GM18507 (cell line): ENCODE measurements at regions not wholly inside any gene's neighbourhood (a gene's known extent, or its start where the extent isn't known, plus 50 kb on each side); places are given as distances from the start of the nearest gene placed in this dataset.
A peak's percentile ranks its signal among the peaks of the same experiment; 100 is the strongest.
"Not testable (repeated sequence)": the region's sequence is repeated elsewhere in the genome, so short reads cannot be mapped to it uniquely, and the experiment has no call there.

ENCODE experiments used
- DNase-seq: peaks from one replicate; pipeline ENCODE4 v3.0.0; 2011; ENCODE audit warnings: low read depth; ENCODE audit not compliant: insufficient read length; ENCODE audit errors: extremely low spot score
- FAIRE-seq: peaks from 2 replicates; lab custom pipeline; 2011; peaks lifted over from hg19 to GRCh38; lab: Jason Lieb, UNC

DNA sequence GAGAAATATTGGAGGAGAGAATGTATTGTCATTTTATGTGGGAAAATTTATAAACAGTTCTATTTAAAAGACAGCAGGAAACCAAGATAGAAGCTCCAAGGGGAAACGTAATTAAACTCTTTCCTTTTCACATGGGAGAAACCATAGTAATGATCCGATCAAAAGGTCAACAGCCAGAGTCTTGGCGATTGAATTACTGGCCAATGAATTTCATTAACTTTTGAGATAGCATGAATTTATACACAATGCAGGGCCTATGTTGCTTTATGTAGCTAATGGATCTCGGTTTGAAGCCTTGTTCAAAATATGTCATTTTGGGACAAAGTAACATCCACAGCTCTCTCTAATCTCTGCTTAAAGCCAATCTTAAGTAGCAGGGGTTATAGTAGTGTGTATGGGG lies 897.5 kb upstream of the NDST4 start:
- FAIRE-seq (no peak), DNase-seq (no peak)

DNA sequence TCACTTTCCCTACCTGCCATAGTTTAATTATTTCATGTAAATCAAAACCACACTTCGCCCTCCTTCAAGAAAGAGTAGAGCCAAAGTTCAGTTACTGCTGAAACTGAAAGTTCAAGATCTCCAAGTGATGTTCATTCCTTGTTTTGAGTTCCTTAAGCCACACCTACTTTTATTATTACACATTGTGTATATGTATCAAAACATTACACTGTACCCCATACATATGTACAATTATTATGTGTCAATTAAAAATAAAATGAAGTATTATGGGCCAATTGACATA lies 892.3 kb upstream of the NDST4 start:
- FAIRE-seq (peak; percentile 33), DNase-seq (no peak)

DNA sequence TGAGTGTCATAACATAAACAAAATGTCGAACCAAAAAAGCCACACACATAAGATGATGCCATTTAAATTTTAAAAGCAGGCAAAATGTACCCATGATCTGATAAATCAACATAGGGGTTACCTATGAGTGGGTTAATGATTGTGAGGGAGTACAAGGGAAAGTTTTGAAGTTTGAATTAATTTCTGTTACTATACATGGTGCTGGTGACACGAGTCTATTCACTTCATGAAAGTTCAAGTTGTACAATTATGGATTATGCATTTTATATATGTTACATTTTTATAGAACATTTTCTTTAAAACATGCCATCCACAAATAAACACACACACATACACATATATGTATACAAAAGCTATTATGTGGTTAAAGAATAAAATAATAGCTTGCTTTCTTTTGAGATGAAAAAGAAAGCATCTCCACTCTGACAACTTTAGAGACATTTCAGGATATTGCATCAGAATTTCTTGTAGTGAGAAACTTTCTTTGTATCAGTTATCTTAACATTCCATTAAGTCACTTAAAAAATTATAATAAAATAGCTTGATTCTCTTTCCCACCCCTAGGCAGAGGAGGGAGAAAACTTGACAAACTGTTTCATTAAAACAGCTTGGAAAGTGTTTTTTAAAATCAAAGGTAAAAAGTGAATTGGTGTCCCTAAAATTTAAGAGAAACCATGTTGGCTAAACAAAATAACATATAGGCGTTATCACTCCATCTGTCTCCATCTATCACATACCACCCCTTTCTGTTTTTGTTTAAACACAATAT lies 891.8 kb upstream of the NDST4 start:
- FAIRE-seq (no peak), DNase-seq (no peak)

DNA sequence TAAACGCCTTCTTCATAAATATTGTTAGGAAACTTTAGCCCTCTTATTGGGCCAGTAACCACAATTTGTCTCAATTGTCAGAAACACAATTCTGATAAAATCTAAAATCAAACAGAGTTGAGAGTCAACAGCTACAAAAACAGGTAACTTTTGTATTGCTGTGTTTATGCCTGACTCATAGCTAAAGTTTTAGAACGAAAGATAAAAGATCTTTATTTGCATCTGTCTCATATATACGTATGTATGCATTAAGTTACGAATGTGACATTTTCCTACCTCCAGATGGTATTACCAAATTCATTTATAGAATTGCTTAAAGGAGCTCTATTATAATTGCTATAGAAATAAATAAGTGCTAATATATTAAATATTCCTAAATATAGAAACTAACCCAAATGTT lies 887.9 kb upstream of the NDST4 start:
- no peak for FAIRE-seq
- no peak for DNase-seq

DNA sequence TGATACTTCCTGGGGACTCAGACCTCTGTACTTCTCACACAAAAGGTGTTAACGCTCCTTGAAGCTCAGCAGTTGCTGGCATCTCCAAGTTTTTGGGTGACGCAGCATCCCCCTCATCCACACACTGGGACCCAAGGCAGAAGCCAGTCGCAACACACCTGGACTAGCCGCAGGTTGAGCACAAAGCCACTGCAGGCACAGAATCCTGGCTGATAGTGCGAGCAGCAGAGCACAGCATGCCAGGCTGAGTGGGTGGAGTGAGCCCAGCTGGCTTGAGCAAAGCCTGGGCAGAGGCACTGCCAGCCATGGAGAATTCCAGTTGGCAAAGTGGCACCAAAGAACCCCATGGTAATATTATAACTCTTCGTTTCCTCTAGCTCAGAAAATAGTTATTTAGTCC lies 873.2 kb upstream of the NDST4 start:
- FAIRE-seq (no peak), DNase-seq (no peak)

DNA sequence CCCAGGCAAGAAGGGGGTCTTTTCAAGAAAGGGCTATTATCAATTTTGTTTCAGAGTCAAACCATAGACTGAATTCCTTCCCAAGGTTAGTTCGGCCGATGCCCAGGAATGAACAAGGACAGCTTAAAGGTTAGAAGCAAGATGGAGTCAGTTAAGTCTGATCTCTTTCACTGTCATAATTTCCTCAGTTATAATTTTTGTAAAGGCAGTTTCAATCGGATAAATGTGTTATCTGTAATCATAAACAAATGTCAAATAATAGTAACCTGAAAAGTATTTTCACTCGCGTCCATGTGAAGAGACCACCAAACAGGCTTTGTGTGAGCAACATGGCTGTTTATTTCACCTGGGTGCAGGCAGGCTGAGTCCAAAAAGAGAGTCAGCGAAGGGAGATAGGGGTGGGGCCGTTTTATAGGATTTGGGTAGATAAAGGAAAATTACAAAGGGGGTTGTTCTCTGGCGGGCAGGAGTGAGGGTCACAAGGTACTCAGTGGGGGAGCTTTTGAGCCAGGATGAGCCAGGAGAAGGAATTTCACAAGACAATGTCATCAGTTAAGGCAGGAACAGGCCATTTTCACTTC lies 862.1 kb upstream of the NDST4 start:
- DNase-seq, FAIRE-seq: not testable (repeated sequence)

DNA sequence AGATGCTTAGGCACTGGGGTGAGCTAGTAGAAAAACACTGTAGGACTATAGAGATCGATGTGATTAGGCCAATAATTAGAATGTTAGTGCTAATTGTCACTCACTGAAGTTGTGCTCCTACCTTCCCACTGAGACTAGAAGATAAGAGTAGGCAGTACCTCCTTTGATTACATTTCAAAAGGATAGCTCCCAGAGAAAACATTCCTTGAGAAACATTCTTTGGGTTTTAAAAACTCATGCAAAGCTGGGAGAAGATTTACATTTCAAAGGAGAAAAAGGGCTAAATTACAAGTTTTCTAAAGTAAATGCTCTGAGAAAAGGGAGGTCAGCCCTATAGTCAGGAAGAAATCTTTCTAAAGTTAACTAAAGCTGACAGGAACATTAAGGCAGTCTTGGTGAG lies 860.3 kb upstream of the NDST4 start:
- FAIRE-seq: peak; percentile 21
- no peak for DNase-seq

DNA sequence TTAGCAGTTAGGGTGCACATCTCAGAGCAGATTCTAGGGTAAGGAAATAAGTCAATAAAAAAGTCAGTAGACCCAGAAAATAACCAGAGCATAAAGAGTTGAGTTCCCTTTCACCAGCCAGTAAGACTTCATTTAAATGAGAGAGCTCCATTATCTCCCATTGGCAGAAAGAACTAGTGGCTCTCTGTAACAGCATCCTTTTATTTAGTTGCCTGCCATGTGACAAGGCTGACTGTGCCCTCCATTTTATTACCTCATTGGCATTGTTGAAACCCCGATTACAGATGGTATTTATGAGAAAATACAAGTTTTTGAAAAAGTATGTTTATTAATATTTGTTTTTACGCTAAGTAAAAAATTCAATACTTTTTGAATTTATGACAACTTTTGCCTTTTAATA lies 859.5 kb upstream of the NDST4 start:
- DNase-seq (no peak), FAIRE-seq (no peak)

DNA sequence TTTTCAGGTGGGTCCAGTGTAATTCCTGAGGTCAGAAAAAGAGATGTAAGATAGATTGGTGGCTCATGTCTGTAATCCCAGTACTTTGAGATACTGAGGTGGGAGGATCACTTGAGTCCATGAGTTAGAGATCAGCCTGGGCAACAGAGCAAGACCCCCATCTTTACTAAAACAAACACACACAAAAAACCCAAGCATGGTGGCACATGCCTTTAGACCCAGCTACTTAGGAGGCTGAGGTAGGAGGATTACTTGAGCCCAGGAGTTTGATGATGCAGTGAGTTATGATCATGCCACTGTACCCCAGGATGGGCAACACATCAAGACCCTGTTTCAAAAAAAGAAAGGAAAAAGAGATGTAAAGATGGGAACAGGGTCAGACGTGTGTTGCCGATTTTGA lies 857.4 kb upstream of the NDST4 start:
- no peak for FAIRE-seq
- DNase-seq: no peak

DNA sequence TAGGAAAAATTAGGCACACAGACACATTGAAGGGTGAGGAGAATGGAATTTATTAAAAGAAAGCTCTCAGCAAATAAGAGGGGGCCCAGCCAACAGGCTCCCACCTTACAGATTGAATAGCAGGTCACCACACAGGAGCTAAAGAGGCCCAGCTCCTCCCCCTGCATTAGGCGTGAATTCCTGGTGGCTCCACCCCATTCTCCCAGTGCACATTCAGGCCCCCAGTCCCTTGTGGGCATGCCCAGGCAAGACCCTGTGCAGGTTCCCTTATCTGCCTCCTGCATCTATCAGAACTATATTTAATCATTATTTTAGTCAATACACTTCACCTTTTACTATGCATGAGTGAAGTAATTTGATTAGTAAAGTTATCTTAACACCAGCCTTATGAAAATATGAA lies 856.3 kb upstream of the NDST4 start:
- FAIRE-seq (no peak), DNase-seq (no peak)

DNA sequence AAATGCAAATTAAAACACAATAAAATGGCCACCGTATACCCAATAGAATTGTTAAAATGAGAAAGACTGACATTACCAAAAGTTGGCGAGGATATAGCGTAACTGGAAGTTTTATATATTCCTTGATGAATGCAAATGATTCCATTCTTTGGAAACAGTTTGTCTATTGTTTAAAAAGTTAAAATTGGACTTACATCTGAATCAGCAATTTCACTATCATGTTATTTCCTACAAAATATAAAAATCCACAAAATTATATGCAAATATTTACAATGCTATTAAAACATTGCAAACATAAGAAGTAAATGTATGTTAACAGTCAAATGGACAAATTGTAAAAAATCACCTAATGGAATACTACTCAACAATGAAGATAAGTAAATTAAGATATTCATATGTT lies 852.2 kb upstream of the NDST4 start:
- DNase-seq: no peak
- no peak for FAIRE-seq

DNA sequence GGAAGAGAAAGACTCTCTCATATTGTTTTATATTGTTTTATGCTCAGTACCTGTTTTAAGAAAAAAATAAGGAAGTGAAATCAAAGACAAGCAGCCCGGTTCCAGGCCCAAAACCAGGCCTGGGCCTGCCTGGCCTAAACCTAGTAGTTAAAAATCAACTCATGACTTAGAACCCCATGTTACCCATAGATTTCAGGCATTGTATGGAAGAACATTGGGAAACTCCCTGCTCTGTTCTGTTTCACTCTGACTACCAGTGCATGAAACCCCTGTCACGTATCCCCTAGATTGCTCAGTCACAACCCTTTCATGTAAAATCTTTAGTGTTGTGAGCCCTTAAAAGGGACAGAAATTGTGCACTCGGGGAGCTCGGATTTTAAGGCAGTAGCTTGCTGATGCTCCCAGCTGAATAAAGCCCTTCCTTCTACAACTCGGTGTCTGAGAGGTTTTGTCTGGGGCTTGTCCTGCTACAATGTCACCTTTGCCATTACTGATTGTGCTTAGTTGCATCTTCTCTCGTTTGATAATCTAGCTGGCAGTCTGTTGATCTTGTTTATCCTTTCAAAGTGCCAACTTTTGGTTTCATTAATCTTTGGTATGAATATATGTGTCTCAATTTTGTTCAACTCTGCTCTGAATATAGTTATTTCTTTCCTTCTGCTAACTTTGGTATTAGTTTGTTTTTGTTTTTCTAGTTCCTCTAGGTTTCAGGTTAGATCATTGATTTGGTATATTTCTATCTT lies 842.8 kb upstream of the NDST4 start:
- not testable (repeated sequence) for DNase-seq

DNA sequence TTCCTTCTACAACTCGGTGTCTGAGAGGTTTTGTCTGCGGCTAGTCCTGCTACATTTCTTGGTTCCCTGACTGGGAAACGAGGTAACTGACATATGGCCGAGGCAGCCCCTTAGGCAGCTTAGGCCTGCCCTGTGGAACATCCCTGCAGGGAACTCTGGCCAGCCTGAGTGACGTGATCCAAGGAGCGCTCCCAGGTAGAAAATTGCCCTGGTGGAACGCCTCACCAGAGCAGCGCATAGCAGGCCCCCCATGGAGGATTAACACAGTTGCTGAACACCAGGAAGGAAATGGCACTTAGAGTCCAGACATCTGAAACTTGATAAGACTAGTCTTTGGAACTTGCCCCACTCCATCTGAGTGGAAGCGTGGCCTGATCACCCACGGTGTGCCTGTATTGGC lies 837.4 kb upstream of the NDST4 start:
- no peak for FAIRE-seq

More for the DNA sequence above, 842.8 kb upstream of the NDST4 start:
- FAIRE-seq: peak; percentile 90

DNA sequence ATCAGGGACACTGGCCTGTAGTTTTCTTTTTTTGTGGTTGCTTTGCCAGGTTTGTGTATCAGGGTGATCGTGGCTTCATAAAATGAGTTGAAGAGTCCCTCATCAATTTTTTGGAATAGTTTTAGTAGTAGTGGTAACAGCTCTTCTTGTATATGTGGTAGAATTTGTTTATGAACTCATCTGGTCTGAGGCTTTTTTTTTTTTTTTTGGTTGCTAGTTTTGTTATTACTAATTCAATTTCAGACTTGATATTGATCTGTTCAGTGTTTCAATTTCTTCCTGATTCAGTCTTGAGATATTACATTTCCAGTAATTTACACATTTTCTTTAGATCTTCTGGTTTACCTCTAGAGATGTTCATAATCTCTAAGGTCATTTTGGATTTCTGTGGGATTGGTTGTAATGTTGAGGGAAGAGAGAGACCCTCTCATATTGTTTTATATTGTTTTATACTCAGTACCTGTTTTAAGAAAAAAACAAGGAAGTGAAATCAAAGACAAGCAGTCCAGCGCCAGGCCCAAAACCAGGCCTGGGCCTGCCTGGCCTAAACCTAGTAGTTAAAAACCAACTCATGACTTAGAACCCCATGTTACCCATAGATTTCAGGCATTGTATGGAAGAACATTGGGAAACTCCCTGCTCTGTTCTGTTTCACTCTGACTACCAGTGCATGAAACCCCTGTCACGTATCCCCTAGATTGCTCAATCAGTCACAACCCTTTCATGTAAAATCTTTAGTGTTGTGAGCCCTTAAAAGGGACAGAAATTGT lies 836.7 kb upstream of the NDST4 start:
- DNase-seq: not testable (repeated sequence)
- FAIRE-seq: peak; percentile 95

More for the DNA sequence above, 837.4 kb upstream of the NDST4 start:
- DNase-seq: no peak

DNA sequence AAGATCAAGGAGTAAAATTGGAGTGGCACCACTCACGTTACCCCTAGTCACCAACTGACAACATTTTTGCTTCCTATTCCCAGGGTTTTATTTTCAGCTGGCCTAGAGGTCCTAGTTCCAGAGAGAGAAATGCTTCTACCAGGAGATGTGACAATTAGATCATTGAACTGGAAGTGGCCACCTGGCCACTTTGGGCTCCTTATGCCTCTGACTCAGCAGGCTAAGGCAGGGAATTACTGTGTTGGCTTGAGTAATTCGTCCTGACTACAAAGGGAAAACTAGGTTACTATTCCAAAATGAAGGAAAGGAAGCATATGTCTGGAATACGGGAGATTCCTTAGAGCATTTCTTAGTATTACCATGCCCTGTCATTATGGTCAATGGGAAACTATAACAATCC lies 831.6 kb upstream of the NDST4 start:
- FAIRE-seq (no peak), DNase-seq (no peak)

DNA sequence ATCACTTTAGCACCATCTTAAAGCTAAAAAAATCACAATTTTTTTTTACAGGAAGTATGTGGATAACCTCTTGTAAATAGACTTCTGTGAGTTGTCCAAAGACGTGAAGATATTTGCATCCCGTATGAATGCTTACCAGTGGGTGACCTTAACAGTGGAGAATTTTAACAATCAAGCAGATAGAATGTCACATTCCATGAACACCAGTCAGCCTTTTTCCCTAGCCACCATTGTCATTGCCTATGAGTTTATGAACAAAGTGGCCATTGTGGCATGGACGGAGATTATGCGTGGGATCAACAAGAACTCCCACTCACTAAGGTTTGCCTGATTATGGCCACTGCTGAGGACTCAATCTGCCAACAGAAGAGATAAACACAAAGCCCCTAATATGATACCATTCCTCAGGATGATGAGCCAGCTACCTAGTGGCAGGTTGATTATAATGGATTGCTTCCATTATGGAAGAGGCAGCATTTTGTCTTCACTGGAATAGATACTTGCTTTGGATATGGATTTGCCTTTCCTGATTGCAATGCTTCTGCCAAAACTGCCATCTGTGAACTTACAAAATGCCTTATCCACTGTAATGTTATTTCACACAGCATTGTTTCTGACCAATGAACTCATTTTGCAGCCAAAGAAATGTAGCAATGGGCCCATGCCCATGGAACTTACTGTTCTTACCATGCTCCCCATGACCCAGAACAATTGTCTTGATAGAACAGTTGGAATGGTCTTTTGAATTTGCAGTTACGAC lies 830.9 kb upstream of the NDST4 start:
- no peak for FAIRE-seq

DNA sequence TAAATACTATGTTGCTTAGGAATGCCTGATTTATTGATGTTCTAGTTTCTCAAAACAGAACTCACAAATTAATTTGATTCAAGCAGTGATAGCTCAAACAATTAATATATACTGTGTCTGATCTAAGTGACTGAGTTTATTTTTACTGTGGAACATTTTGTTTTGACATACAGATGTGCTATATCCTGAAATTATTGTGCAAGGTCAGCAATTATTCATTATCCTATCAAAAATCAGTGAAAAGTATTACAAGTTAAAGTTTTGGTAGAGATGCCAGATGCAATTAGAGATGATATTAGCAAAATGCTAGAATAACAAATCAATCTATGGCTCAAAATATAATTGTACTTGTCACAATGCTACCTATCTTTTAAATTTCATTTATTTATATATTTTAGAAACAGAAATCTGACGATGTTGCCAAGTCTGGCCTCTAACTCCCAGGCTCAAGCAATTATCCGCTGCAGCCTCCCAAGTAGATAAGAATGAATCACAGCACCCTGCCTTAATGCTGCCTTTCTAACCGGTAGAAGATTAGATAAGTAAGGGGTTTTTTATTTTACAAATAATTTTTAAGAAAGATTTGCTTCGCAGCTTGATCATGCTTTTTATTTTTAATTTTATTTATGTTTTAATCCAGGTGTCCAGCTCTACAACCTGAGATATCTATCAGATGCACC lies 825.5 kb upstream of the NDST4 start:
- FAIRE-seq: no peak
- no peak for DNase-seq

More for the DNA sequence above, 830.9 kb upstream of the NDST4 start:
- no peak for DNase-seq

DNA sequence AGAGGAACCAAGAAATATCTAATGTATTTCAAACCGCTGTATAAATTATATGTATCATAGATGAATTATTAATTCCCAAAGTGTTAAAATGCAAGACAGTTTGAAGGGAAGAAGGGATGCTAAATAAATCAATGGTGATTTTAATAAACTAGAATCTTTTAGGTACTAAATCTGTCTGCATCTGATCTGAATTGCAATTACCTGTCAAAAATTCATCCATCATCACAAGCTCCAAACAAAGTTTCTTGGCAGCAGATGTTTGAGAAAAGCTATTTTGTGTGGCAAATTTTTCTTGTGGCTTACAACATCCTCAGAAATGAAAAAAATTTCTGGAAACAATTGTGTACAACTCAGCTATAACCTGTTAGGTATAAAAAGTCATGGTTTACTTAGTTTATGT lies 816.0 kb upstream of the NDST4 start:
- DNase-seq (no peak), FAIRE-seq (no peak)

DNA sequence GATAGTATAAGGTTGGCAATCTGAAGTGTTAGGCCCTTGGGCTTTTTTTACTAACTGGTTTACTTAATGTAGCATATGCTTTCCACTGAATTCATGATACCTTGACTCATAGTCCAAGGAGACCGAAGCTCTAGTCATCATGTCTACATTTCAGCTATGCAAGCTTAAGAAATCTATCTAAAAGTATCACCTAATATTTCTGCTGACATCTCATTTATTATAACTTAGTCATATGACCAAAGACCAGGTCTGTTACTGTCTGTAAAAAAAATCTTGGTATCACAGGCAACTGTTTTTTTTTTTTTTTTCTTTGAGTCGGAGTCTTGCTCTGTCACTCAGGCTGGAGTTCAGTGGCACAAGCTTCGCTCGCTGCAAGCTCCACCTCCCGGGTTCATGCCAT lies 814.0 kb upstream of the NDST4 start:
- no peak for FAIRE-seq
- no peak for DNase-seq
